ENCODE measurements at regions not wholly inside any gene's neighbourhood (a gene's known extent, or its start where the extent isn't known, plus 50 kb on each side); places are given as distances from the start of the nearest gene placed in this dataset.

GRCh38 chr6:4506223-4506622 is 270.0 kb upstream of the CDYL start:
- no peak overlapping the region for H2AFZ ChIP-seq (ENCODE audit: low read depth)

GRCh38 chr6:4504700-4505099 is 271.5 kb upstream of the CDYL start:
- Histone ChIP-seq H3K9ac (no peak overlapping the region), H3K4me3 (IDR thresholded peaks at IDR 0.05; ENCODE audit: insufficient read depth, low read depth, low read length) (no peak overlapping the region), H3K27ac (no peak overlapping the region), H3K4me2 (no peak overlapping the region), H4K20me1 (ENCODE audit: insufficient read depth) (no peaks in the 10 kb centered on the region), H3K36me3 (ENCODE audit: insufficient read depth) (no peaks in the 10 kb centered on the region), H3K27me3 (ENCODE audit: insufficient read depth, low read depth) (no peaks in the 10 kb centered on the region), H3K4me1 (ENCODE audit: low read depth, poor library complexity, severe bottlenecking) (no peaks in the 10 kb centered on the region), H2AFZ (ENCODE audit: low read depth) (no peak overlapping the region), H3K79me2 (ENCODE audit: insufficient read depth, low read depth) (no peaks in the 10 kb centered on the region)
- TF ChIP-seq CTCF (conservative IDR thresholded peaks at IDR 0.05; ENCODE audit: low read depth, low read length): no peak

More at GRCh38 chr6:4506223-4506622, 270.0 kb upstream of the CDYL start:
- TF ChIP-seq CTCF (conservative IDR thresholded peaks at IDR 0.05; ENCODE audit: low read depth, low read length): no peak
- no peaks in the 10 kb centered on the region for H3K79me2 ChIP-seq (ENCODE audit: insufficient read depth, low read depth)
- no peaks in the 10 kb centered on the region for H3K27me3 ChIP-seq (ENCODE audit: insufficient read depth, low read depth)
- no peaks in the 10 kb centered on the region for H3K4me1 ChIP-seq (ENCODE audit: low read depth, poor library complexity, severe bottlenecking)
- H3K4me3 ChIP-seq (IDR thresholded peaks at IDR 0.05; ENCODE audit: insufficient read depth, low read depth, low read length): no peak overlapping the region
- no peak overlapping the region for H3K9ac ChIP-seq
- H3K4me2 ChIP-seq: no peak overlapping the region
- no peak overlapping the region for H3K27ac ChIP-seq
- no peaks in the 10 kb centered on the region for H4K20me1 ChIP-seq (ENCODE audit: insufficient read depth)
- H3K36me3 ChIP-seq (ENCODE audit: insufficient read depth): no peaks in the 10 kb centered on the region

- H2AFZ ChIP-seq (ENCODE audit: low read depth): no peak overlapping the region
- no peak overlapping the region for H3K4me2 ChIP-seq
- no peaks in the 10 kb centered on the region for H3K4me1 ChIP-seq (ENCODE audit: low read depth, poor library complexity, severe bottlenecking)
- no peaks in the 10 kb centered on the region for H3K79me2 ChIP-seq (ENCODE audit: insufficient read depth, low read depth)
- no peak overlapping the region for H3K27ac ChIP-seq
- no peak for TF ChIP-seq CTCF (conservative IDR thresholded peaks at IDR 0.05; ENCODE audit: low read depth, low read length)
- no peak overlapping the region for H3K9ac ChIP-seq
- H3K27me3 ChIP-seq (ENCODE audit: insufficient read depth, low read depth): no peaks in the 10 kb centered on the region
- no peaks in the 10 kb centered on the region for H4K20me1 ChIP-seq (ENCODE audit: insufficient read depth)
- H3K4me3 ChIP-seq (IDR thresholded peaks at IDR 0.05; ENCODE audit: insufficient read depth, low read depth, low read length): no peak overlapping the region
- no peaks in the 10 kb centered on the region for H3K36me3 ChIP-seq (ENCODE audit: insufficient read depth)
Measured at GRCh38 chr6:4503700-4504099, 272.5 kb upstream of the CDYL start.

- H3K27ac ChIP-seq: no peak overlapping the region
- no peak overlapping the region for H2AFZ ChIP-seq (ENCODE audit: low read depth)
- no peaks in the 10 kb centered on the region for H3K36me3 ChIP-seq (ENCODE audit: insufficient read depth)
- H3K4me3 ChIP-seq (IDR thresholded peaks at IDR 0.05; ENCODE audit: insufficient read depth, low read depth, low read length): no peak overlapping the region
- H3K79me2 ChIP-seq (ENCODE audit: insufficient read depth, low read depth): no peaks in the 10 kb centered on the region
- H3K4me2 ChIP-seq: no peak overlapping the region
- no peaks in the 10 kb centered on the region for H3K27me3 ChIP-seq (ENCODE audit: insufficient read depth, low read depth)
- no peak for TF ChIP-seq CTCF (conservative IDR thresholded peaks at IDR 0.05; ENCODE audit: low read depth, low read length)
- no peaks in the 10 kb centered on the region for H4K20me1 ChIP-seq (ENCODE audit: insufficient read depth)
- H3K4me1 ChIP-seq (ENCODE audit: low read depth, poor library complexity, severe bottlenecking): no peaks in the 10 kb centered on the region
- H3K9ac ChIP-seq: no peak overlapping the region
Measured at GRCh38 chr6:4496284-4496683, 279.9 kb upstream of the CDYL start.

All from KMS-11 (cell line).